T1000 (cell line): ENCODE measurements at regions not wholly inside any gene's neighbourhood (a gene's known extent, or its start where the extent isn't known, plus 50 kb on each side); places are given as distances from the start of the nearest gene placed in this dataset.

Experiments used
- DNase-seq: peaks from one replicate; lab custom pipeline; 2025; ENCODE audit warnings: mixed read lengths; lab: John Stamatoyannopoulos, UW

DNA sequence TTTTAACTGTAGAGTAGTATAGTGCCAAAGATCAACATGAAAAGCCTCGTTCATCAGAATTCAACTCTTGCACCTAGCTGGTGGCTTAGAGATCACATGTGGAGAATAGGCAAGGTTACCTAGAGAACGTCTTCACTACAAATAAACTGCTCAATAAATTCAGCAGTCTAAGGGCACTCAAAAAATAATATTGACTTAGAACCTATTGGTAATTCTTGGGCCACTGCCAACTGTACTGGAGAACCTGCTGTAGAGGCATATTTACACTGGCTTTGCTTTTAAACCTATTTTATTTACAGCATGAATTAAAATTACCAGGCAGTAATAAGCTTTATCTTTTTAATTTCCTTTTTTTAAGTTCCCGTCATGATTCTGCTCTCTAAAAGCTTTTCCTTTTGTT, 343.7 kb downstream of the PDHA2 start:
- no peak for DNase-seq

DNA sequence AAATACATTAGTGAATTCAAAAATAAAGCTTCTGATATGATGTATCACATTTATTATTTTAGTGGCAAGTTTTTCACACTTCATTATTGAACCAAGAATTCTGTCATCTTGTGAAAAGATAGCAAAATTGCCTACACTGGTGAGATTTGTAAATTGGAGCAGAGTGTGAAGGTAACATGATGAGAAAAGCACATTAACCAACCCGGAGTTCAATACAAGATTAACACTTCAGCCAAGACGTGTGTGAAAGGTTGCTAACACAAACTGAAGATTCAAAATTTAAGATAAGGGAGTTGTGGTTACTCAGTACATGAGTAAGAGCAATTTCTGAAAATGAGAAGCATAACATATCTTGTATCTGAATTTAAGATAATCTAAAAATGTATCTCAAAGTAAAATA, 346.7 kb downstream of the PDHA2 start:
- DNase-seq = no peak

- DNase-seq = no peak
These were observed 349.9 kb downstream of the PDHA2 start for GRCh38 chr4:96189761-96190160.

GRCh38 chr4:96193061-96193460, 353.2 kb downstream of the PDHA2 start:
- DNase-seq = no peak

DNA sequence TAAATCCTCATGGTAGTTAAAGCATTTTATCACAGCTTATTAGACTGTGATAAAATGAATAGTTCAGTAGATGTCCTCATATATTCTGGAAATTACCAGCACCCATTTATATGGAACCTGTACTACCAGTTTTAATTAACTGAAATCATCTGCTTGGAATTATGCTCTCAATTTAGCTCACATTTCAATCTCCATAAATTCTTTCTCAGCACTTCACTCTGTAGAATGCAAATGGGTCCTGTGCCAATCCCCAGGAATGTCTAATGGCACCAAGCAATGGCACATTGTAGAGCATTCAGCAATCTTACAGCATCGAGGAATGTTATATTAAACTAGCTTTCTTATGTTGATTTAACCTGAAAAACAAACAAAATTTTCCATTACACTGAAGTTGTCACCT, 355.1 kb downstream of the PDHA2 start:
- no peak for DNase-seq

DNA sequence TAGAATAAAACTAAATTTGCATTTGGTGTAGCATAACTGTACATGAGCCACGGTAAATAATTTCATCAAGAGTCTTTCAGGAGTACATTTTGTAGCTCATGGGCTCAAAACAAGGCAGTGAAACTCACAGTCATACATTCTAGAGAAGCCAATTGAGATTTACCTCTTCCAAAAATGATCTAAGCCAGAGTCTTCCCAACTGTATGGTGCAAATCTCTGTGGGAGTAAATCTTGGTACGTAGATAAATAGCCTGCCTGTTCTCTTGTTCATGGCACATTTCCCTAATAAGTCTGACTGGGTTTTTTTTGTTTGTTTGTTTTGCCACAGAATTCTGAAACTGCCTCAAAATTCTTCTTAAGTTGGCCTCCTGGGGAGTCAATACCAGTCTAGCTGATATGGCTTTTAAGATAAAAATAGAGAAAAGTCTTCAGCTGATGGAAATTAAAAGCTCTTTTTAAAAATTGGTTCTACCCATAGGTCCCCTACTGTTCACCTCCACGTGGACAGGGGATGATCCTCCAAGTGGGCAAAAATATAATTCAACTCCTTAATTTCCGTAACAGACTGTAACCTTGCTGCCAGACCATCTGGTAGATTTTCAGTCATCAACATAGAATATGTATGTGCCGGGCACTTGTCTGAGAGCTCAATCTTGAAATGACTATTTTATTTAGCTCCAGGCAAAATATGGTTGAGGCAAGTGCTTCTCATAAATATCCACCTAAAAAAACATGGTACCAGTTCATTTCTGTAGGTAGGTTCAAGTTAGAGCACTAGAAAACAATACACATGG, 365.4 kb downstream of the PDHA2 start:
- DNase-seq = no peak

- no peak for DNase-seq
These were observed 387.6 kb downstream of the PDHA2 start for GRCh38 chr4:96227515-96227914.

DNA sequence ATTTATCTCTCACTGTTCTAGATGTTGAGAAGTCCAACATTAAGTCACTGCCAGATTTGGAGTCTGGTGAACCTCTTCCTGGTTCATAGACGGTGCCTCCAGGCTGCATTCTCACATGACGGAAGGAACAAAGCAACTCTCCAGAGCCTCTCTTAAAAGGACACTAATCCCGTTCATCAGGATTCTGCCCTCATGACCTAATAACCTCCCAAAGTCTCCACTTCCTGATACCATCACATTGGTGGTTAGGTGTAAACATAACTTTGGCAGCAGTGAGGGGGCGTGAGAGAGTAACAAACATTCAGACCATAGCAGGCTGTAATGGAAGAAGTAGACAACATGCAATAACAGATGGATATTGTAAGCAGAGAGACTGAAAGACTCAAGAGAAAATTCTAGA, 388.6 kb downstream of the PDHA2 start:
- no peak for DNase-seq

DNA sequence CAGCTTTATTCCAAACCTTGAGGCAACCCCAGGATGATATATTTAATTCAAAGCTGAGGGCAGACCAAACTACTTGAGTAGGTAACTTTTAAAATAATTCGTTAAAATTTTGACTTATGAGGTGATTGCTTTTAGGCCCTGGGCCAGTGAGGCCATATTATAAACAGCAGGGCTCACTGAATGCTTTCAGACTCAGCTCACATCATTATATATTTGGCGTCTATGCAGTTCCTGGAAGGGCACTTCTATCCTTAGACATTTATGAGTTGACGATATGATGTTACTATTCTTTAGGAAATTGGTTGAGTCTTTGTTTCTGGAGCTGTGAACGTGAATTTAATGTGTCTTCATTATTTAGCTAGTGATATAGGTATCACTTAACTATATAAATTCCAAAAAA, 400.1 kb downstream of the PDHA2 start:
- DNase-seq = no peak

DNA sequence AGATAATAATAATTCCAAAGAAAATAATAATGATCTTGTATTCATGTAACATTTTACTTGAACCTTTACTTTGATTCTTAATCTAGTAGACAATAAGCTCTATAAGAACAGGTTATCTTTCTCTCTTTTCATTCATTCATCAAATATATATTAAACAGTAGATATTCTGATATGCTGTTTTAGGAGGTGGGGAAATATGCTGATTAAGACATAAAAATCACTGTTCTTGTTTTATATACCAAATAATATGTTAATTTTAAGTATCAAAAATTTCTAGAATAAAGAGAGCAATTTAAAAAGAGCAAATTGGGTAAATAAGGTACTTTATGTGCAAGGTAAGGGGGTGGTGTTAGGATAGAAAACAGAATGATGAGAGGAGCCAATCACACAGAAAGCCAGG, 401.9 kb downstream of the PDHA2 start:
- DNase-seq = no peak

- no peak for DNase-seq
These were observed 407.2 kb downstream of the PDHA2 start for GRCh38 chr4:96247096-96247495.

- DNase-seq = no peak
These were observed 408.3 kb downstream of the PDHA2 start for GRCh38 chr4:96248225-96248624.

DNA sequence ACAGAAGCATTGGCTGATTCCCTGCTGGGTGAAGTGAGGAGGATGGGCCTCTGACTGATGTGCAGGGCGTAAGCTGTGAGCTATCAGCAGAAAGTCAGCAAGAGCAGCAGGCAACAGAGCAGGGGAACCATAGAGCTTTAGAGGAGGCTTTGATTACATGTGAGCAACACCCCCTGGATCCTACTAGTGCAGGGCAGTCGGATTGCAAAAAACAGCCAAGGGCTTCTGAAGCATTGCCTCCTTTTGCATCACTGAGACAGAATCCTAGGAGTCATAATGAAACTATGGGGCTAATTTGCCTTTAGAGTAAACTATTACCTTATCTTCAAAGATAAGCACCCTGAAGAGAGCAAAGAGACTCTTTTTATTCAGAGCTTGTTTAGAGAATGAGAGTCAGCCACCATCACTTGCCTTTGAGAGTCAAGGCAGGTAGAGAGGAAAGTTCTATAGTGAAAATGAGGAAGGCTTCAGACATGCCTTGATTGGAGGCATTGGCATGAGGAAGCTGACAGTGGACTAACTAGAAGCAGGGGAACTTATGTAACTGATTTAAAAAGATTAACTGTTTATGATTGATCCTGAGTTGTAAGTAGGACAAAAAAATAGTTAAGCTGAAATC, 420.3 kb downstream of the PDHA2 start:
- DNase-seq = no peak

DNA sequence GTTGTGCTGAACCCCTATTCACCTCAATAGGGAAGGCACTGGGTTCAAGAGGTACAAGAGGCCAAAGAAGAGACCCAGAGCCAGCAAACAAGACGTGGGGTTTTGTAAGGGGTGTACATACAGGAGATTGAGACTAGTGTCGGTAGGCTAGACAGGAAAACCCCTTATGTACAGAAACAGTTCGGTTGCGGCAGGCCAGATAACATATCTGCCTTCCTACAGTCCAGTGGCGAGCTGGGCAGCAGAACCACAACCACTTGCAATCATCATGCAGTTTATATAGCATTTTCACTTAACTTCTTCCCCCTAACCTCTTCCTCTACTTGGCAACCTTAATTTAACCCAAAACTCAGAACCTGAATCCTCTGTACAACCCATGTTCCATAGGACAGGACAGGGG, 422.2 kb downstream of the PDHA2 start:
- no peak for DNase-seq

GRCh38 chr4:96263291-96263690, 423.4 kb downstream of the PDHA2 start:
- DNase-seq = no peak

DNA sequence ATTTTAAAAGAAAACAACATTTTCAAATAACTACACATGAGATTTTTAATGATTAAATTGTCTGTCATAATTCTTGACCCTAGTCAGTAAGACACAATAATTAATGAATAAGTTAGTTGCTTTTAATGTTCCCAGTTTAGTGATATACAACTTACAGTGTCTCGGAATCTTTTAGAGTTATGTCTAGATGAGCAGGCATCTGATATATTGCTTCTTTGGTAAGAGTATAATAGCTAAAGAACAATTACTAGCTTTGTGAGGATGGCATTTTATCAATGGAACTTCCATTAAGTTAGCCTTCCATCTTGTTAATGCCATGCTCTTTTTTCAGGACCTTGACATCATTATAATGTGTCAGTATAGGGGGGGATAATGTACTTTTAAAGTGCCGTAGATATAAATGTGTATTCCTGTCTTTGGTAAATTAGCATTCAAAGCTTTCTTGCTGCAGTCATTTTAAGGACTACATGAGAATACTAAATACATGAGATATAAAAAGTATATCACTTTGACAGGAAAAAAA, 425.1 kb downstream of the PDHA2 start:
- DNase-seq = no peak

- no peak for DNase-seq
These were observed 453.9 kb downstream of the PDHA2 start for GRCh38 chr4:96293806-96294205.

- DNase-seq = no peak
These were observed 455.3 kb downstream of the PDHA2 start for GRCh38 chr4:96295143-96295741.

DNA sequence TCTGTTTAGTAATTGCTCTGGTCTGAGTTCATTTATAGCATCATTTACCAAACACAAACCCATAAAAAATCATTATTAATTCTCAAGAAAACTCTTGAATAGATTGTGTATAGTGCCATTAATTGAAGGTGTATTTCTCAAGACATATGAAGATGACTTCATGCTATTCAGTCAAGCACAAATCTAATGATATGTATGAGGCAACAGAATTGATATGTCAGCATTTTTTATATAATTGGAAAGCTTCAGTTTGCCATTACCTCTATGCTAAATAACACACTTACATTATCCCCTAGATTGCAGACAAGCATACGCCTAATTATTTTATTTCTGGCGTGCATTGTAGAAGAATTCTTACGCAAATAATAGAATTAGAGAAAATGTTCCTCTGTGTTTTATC, 461.8 kb downstream of the PDHA2 start:
- no peak for DNase-seq

DNA sequence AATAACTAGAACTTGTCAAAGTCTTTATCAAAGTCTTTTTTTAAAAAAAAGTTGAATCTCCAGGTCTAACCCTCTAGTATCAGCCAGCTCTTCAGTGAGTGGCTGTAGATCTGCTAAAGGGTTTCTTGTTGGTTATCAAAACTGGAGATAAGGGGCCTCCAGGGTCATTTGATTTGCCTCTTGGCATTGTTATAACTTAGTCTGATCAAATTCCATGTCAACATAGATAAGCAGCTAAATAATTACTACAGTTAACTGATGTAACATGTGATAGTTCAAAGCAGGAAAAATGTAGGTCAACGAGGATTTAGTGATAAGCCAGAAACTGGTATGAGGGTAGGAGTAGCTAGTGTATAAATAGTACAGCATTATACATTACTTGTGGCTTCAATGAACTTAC, 465.1 kb downstream of the PDHA2 start:
- no peak for DNase-seq

DNA sequence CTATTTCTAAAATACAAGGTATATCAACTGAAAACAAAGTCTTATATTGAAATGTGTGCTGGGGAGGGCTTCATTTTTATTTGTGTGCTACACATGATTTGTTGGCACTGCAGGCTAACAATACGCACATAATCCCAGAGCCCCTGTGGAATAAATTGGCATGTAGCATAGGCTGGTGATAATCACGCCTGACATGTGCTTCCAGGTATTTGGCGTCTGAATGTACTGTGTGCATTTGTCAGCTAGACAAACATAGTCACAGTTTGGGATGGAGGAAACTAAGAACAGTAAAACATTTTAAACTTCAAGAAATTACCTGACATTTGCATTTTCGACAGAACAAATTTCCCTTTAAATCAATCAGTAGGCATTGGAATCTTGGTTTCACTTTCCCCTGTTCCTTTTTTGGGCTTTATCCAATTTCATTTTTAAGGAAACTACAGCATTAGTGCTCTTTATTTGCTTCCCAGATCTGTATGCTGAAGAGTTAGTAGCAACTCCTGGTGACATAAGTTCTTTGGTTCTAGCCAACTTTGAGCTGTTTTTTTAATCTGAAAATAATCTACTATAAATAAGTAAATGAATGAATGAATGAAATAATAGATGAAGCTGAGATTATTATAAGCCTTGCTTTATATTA, 472.3 kb downstream of the PDHA2 start:
- DNase-seq = no peak

DNA sequence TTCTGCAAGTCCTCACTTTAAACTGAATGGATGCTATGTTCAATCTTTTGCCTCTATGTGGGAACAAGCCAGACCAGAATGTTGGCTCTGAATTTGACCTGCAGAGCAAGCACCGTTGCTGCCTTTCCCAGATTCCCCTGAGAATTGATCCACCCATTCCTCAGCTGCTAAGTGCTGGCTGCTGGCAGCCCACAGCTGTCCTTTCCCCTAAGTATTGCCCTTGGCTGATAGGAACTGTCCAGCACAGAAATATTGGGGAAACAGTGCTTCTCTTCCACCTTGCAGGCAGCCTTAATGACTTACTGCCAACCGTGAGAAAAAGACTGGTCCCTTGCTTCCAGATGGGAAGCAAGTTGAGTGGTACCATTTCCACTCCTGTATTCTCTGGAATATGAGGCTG, 475.9 kb downstream of the PDHA2 start:
- DNase-seq = no peak

GRCh38 chr4:96316776-96317175, 476.9 kb downstream of the PDHA2 start:
- no peak for DNase-seq
